ENCODE measurements at regions not wholly inside any gene's neighbourhood (a gene's known extent, or its start where the extent isn't known, plus 50 kb on each side); places are given as distances from the start of the nearest gene placed in this dataset.
"Not testable (repeated sequence)": the region's sequence is repeated elsewhere in the genome, so short reads cannot be mapped to it uniquely, and the experiment has no call there.

- TF ChIP-seq CTCF (IDR thresholded peaks at IDR 0.05; ENCODE audit: low read depth, low read length): no peak
These were observed 88.1 kb upstream of the ATL2 start for GRCh38 chr2:38464971-38465788.

GRCh38 chr2:38463752-38464151 lies 86.7 kb upstream of the ATL2 start:
- TF ChIP-seq CTCF (IDR thresholded peaks at IDR 0.05; ENCODE audit: low read depth, low read length): no peak

More at GRCh38 chr2:38464971-38465788, 88.1 kb upstream of the ATL2 start:
- H3K4me3 ChIP-seq (ENCODE audit: low read depth, low read length): no peak overlapping the region

GRCh38 chr2:38462121-38462661 lies 85.1 kb upstream of the ATL2 start:
- no peak overlapping the region for H3K4me3 ChIP-seq (ENCODE audit: low read depth, low read length)
- no peak for TF ChIP-seq CTCF (IDR thresholded peaks at IDR 0.05; ENCODE audit: low read depth, low read length)

More at GRCh38 chr2:38463752-38464151, 86.7 kb upstream of the ATL2 start:
- no peak overlapping the region for H3K4me3 ChIP-seq (ENCODE audit: low read depth, low read length)

- H3K4me3 ChIP-seq (ENCODE audit: low read depth, low read length): no peak overlapping the region
- no peak for TF ChIP-seq CTCF (IDR thresholded peaks at IDR 0.05; ENCODE audit: low read depth, low read length)
These were observed 84.4 kb upstream of the ATL2 start for GRCh38 chr2:38461470-38461869.

GRCh38 chr2:38460313-38460712 lies 83.2 kb upstream of the ATL2 start:
- H3K4me3 ChIP-seq (ENCODE audit: low read depth, low read length): no peak overlapping the region
- TF ChIP-seq CTCF (IDR thresholded peaks at IDR 0.05; ENCODE audit: low read depth, low read length): no peak

GRCh38 chr2:38454081-38454480 lies 77.0 kb upstream of the ATL2 start:
- no peak overlapping the region for H3K4me3 ChIP-seq (ENCODE audit: low read depth, low read length)

GRCh38 chr2:38451778-38452177 lies 74.7 kb upstream of the ATL2 start:
- H3K4me3 ChIP-seq (ENCODE audit: low read depth, low read length): not testable (repeated sequence)

More at GRCh38 chr2:38454081-38454480, 77.0 kb upstream of the ATL2 start:
- TF ChIP-seq CTCF (IDR thresholded peaks at IDR 0.05; ENCODE audit: low read depth, low read length): no peak
